ENCODE measurements at regions not wholly inside any gene's neighbourhood (a gene's known extent, or its start where the extent isn't known, plus 50 kb on each side); places are given as distances from the start of the nearest gene placed in this dataset.
A peak's percentile ranks its signal among the peaks of the same experiment; 100 is the strongest.
"Not testable (repeated sequence)": the region's sequence is repeated elsewhere in the genome, so short reads cannot be mapped to it uniquely, and the experiment has no call there.

DNA sequence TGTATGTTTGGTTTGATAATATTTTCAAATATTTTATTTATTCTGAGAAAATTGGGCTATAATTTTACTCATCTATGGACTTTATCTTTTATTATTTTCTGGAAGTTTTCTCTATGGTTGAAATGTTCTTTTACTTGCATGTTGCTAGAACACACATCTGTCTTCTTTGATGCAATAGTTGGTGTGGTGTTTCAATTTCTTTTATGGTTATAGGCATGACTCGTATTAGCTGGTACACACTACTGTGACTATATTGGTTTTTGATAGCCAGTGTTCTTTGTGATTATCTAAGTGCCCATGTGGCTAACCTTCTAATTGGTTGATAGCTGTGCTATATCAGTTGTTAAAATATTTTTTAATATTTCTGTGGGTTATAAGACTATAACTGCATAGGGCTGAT, 1343.3 kb upstream of the GJE1 start:
- Histone ChIP-seq H3K36me3 (ENCODE audit: low read length) (no peaks in the 10 kb centered on the region; the same call in 1 of the 2 replicates), H3K9ac (ENCODE audit: low read length) (no peak overlapping the region), H3F3A (ENCODE audit: insufficient read depth) (no peaks in the 10 kb centered on the region), H4K20me1 (ENCODE audit: low read depth, low read length) (no peaks in the 10 kb centered on the region), H3K27ac (ENCODE audit: low read depth, low read length) (no peak overlapping the region), H3K9me3 (ENCODE audit: insufficient read depth, low read length) (no peaks in the 10 kb centered on the region), H3K79me2 (ENCODE audit: insufficient read depth, low read length) (no peaks in the 10 kb centered on the region), H3K27me3 (ENCODE audit: low read length) (no peaks in the 10 kb centered on the region), H3K4me2 (ENCODE audit: low read depth, low read length, poor library complexity, severe bottlenecking) (no peak overlapping the region), H3K4me3 (ENCODE audit: insufficient read depth, low read length, poor library complexity, severe bottlenecking) (no peak overlapping the region), H2AFZ (ENCODE audit: low read depth, low read length, severe bottlenecking) (no peak overlapping the region), H3K9me2 (replicated peaks; ENCODE audit: insufficient read depth, low read length) (no peaks in the 10 kb centered on the region)
- no peak for TF ChIP-seq EZH2phosphoT487 (conservative IDR thresholded peaks at IDR 0.05; ENCODE audit: low read length)
- TF ChIP-seq, protein P1, sequence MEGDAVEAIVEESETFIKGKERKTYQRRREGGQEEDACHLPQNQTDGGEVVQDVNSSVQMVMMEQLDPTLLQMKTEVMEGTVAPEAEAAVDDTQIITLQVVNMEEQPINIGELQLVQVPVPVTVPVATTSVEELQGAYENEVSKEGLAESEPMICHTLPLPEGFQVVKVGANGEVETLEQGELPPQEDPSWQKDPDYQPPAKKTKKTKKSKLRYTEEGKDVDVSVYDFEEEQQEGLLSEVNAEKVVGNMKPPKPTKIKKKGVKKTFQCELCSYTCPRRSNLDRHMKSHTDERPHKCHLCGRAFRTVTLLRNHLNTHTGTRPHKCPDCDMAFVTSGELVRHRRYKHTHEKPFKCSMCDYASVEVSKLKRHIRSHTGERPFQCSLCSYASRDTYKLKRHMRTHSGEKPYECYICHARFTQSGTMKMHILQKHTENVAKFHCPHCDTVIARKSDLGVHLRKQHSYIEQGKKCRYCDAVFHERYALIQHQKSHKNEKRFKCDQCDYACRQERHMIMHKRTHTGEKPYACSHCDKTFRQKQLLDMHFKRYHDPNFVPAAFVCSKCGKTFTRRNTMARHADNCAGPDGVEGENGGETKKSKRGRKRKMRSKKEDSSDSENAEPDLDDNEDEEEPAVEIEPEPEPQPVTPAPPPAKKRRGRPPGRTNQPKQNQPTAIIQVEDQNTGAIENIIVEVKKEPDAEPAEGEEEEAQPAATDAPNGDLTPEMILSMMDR (IDR thresholded peaks at IDR 0.05; ENCODE audit: insufficient read depth, low read length, poor library complexity, severe bottlenecking), result no peak

DNA sequence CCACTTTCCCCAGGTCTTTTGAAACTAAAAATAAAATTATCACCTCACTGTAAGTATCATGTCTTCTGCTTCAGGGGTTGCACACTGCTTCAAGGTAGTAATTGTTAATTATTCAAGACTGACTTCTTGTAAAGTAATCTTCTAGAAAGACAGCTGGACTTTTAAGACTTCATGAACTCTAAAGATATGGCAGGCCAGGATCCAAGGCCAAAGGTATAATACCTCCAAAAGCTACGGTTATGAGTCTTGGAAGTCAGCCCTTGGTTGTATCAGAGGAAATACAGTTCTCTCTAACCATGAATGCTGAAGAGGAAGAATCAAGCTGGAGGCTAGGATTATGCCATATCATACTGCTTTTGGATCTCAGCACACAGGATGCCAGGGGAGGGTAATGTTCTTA, 1346.8 kb upstream of the GJE1 start:
- Histone ChIP-seq H3K27ac (ENCODE audit: low read depth, low read length) (no peak overlapping the region), H3F3A (ENCODE audit: insufficient read depth) (no peaks in the 10 kb centered on the region), H3K9me2 (replicated peaks; ENCODE audit: insufficient read depth, low read length) (no peaks in the 10 kb centered on the region), H3K4me2 (ENCODE audit: low read depth, low read length, poor library complexity, severe bottlenecking) (no peak overlapping the region), H3K9me3 (ENCODE audit: insufficient read depth, low read length) (no peaks in the 10 kb centered on the region), H3K9ac (ENCODE audit: low read length) (no peak overlapping the region), H3K79me2 (ENCODE audit: insufficient read depth, low read length) (no peaks in the 10 kb centered on the region), H3K27me3 (ENCODE audit: low read length) (no peaks in the 10 kb centered on the region), H3K4me3 (ENCODE audit: insufficient read depth, low read length, poor library complexity, severe bottlenecking) (no peak overlapping the region), H3K36me3 (ENCODE audit: low read length) (no peaks in the 10 kb centered on the region), H4K20me1 (ENCODE audit: low read depth, low read length) (no peaks in the 10 kb centered on the region), H2AFZ (ENCODE audit: low read depth, low read length, severe bottlenecking) (no peak overlapping the region)
- TF ChIP-seq, protein P1 (IDR thresholded peaks at IDR 0.05; ENCODE audit: insufficient read depth, low read length, poor library complexity, severe bottlenecking), result no peak
- TF ChIP-seq EZH2phosphoT487 (conservative IDR thresholded peaks at IDR 0.05; ENCODE audit: low read length), result no peak

DNA sequence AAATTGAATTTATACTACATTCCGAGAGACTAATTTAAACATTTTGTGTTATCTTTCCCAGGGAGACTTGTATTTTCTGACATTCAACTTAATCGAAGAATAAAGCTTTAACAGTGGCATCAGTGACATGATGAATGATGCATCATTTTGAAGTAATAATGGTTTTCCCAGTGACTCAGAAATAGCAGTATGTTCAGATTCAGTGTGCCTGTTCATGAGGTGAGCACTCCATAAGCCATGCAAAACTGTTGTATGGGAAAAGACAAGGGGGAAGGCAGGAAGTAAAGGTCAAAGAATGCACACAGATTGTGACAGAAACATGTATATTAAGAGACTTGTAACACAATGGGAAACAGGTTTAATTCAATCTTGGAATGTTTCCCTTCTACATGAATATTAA, 1348.2 kb upstream of the GJE1 start:
- Histone ChIP-seq H4K20me1 (ENCODE audit: low read depth, low read length) (no peaks in the 10 kb centered on the region), H3F3A (ENCODE audit: insufficient read depth) (no peaks in the 10 kb centered on the region), H3K27ac (ENCODE audit: low read depth, low read length) (no peak overlapping the region), H3K4me2 (ENCODE audit: low read depth, low read length, poor library complexity, severe bottlenecking) (no peak overlapping the region), H3K9ac (ENCODE audit: low read length) (no peak overlapping the region), H3K79me2 (ENCODE audit: insufficient read depth, low read length) (no peaks in the 10 kb centered on the region), H3K9me2 (replicated peaks; ENCODE audit: insufficient read depth, low read length) (no peaks in the 10 kb centered on the region), H3K9me3 (ENCODE audit: insufficient read depth, low read length) (no peaks in the 10 kb centered on the region), H2AFZ (ENCODE audit: low read depth, low read length, severe bottlenecking) (no peak overlapping the region), H3K4me3 (ENCODE audit: insufficient read depth, low read length, poor library complexity, severe bottlenecking) (no peak overlapping the region), H3K36me3 (ENCODE audit: low read length) (no peaks in the 10 kb centered on the region), H3K27me3 (ENCODE audit: low read length) (no peaks in the 10 kb centered on the region)
- TF ChIP-seq, protein P1 (IDR thresholded peaks at IDR 0.05; ENCODE audit: insufficient read depth, low read length, poor library complexity, severe bottlenecking), result no peak
- no peak for TF ChIP-seq EZH2phosphoT487 (conservative IDR thresholded peaks at IDR 0.05; ENCODE audit: low read length)

DNA sequence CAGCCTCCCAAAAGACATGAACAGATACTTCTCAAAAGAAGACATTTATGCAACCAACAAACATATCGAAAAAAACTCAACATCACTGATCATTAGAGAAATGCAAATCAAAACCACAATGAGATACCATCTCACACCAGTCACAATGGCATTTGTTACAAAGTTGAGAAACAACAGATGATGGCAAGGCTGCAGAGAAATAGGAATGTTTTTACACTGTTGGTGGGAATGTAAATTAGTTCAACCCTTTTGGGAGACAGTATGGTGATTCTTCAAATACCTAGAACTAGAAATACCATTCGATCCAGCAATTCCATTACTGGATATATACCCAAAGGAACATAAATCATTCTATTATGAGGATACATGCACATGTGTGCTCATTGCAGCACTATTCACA, 1349.2 kb upstream of the GJE1 start:
- peak overlapping the region; percentile 54 for H2AFZ ChIP-seq (ENCODE audit: low read depth, low read length, severe bottlenecking)
- H3K9me3 ChIP-seq (ENCODE audit: insufficient read depth, low read length); H3K9ac ChIP-seq (ENCODE audit: low read length); H3K79me2 ChIP-seq (ENCODE audit: insufficient read depth, low read length); H4K20me1 ChIP-seq (ENCODE audit: low read depth, low read length); H3K4me3 ChIP-seq (ENCODE audit: insufficient read depth, low read length, poor library complexity, severe bottlenecking); H3K4me2 ChIP-seq (ENCODE audit: low read depth, low read length, poor library complexity, severe bottlenecking); H3K27me3 ChIP-seq (ENCODE audit: low read length); H3K36me3 ChIP-seq (ENCODE audit: low read length); H3F3A ChIP-seq (ENCODE audit: insufficient read depth); H3K9me2 ChIP-seq (replicated peaks; ENCODE audit: insufficient read depth, low read length); H3K27ac ChIP-seq (ENCODE audit: low read depth, low read length): not testable (repeated sequence)
